DOHH2 (cell line): ENCODE measurements at regions not wholly inside any gene's neighbourhood (a gene's known extent, or its start where the extent isn't known, plus 50 kb on each side); places are given as distances from the start of the nearest gene placed in this dataset.

Source experiments
- H3F3A ChIP-seq: fragments of 200-600 bp; sonication (generic), shearing (Covaris generic); 2 replicates; pipeline ENCODE4 v1.6.0; 2016; ENCODE audit warnings: antibody characterized with exemption, mild to moderate bottlenecking; ENCODE audit not compliant: control insufficient read depth, insufficient read depth
- H3K27ac ChIP-seq: fragments of 200-600 bp; sonication (generic); 2 replicates; pipeline ENCODE4 v1.5.1; 2014; ENCODE audit warnings: low read depth, mild to moderate bottlenecking, low read length, moderate library complexity
- H3K27me3 ChIP-seq: fragments of 200-600 bp; sonication (generic); 2 replicates; pipeline ENCODE4 v1.6.1; 2014; ENCODE audit warnings: mild to moderate bottlenecking, low read length, mixed read lengths; ENCODE audit not compliant: control insufficient read depth
- H3K36me3 ChIP-seq: fragments of 200-600 bp; sonication (generic); 2 replicates; pipeline ENCODE4 v1.6.1; 2014; ENCODE audit warnings: mild to moderate bottlenecking, low read length, moderate library complexity, mixed read lengths; ENCODE audit not compliant: control insufficient read depth
- H3K4me1 ChIP-seq: fragments of 200-600 bp; sonication (generic); 2 replicates; pipeline ENCODE4 v1.6.1; 2014; ENCODE audit warnings: mild to moderate bottlenecking, low read length, mixed read lengths; ENCODE audit not compliant: control insufficient read depth
- H3K4me2 ChIP-seq: fragments of 200-600 bp; sonication (generic); 2 replicates; pipeline ENCODE4 v1.6.0; 2014; ENCODE audit warnings: mild to moderate bottlenecking, low read length, moderate library complexity
- H3K4me3 ChIP-seq: fragments of 200-600 bp; sonication (generic); 2 replicates; pipeline ENCODE4 v1.5.1; 2014; ENCODE audit warnings: mild to moderate bottlenecking, low read length, mixed read lengths
- H3K79me2 ChIP-seq: fragments of 200-600 bp; sonication (generic); 2 replicates; pipeline ENCODE4 v1.6.1; 2014; ENCODE audit warnings: mild to moderate bottlenecking, low read length, mixed read lengths; ENCODE audit not compliant: control insufficient read depth
- H3K9me2 ChIP-seq: fragments of 200-600 bp; sonication (generic); replicated peaks from 2 replicates; pipeline ENCODE4 v1.6.1; 2014; ENCODE audit warnings: mild to moderate bottlenecking, low read length, mixed read lengths; ENCODE audit not compliant: control insufficient read depth
- H3K9me3 ChIP-seq: fragments of 200-600 bp; sonication (generic); 2 replicates; pipeline ENCODE4 v1.6.1; 2014; ENCODE audit warnings: antibody characterized with exemption, low read length, mixed read lengths; ENCODE audit not compliant: control insufficient read depth, insufficient read depth
- H4K20me1 ChIP-seq: fragments of 200-600 bp; sonication (generic); 2 replicates; pipeline ENCODE4 v1.6.0; 2014; ENCODE audit warnings: low read depth, mild to moderate bottlenecking, antibody characterized with exemption, low read length, moderate library complexity; ENCODE audit not compliant: control insufficient read depth, insufficient read depth
- EZH2phosphoT487 ChIP-seq: fragments of 200-600 bp; sonication (generic); IDR thresholded peaks from 2 replicates; pipeline ENCODE4 v1.6.1; 2017; ENCODE audit warnings: borderline replicate concordance, mild to moderate bottlenecking, antibody characterized with exemption, low read length, moderate library complexity, mixed read lengths
- TF ChIP-seq, protein P1 (sequence below): fragments of 200-600 bp; sonication (generic); IDR thresholded peaks from one replicate; pipeline ENCODE4 v1.5.1; 2014; ENCODE audit warnings: antibody characterized with exemption, mild to moderate bottlenecking, low read depth, low read length; ENCODE audit not compliant: poor library complexity, severe bottlenecking

DNA sequence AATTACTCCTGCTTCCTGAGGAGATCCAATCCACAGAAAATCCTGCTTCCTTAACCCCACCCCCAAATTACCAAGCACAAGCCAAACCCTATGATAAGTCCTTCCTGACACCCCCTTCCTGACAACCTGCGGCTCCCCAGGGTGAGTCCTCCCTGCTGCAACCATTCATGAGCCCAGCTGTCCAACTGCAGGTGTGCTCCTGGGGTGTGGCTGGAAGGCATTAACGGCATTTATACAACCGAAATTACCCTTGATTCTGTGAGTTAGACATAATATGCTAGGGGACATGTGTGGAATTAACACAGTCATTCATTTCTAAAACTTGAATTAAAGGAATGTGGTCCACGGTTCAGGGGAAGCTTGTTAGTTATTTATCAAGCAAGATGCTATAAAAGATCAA, 119.0 kb upstream of the ALKAL2 start:
- Histone ChIP-seq H3K4me2 (no peak overlapping the region), H4K20me1 (no peaks in the 10 kb centered on the region), H3K4me3 (no peak overlapping the region), H3K27me3 (no peaks in the 10 kb centered on the region), H3K9me3 (no peaks in the 10 kb centered on the region), H3K4me1 (no peaks in the 10 kb centered on the region), H3K36me3 (no peaks in the 10 kb centered on the region), H3K27ac (no peak overlapping the region), H3K79me2 (no peaks in the 10 kb centered on the region), H3K9me2 (no peaks in the 10 kb centered on the region; the same call in 1 of the 2 replicates), H3F3A (no peaks in the 10 kb centered on the region)
- TF ChIP-seq, protein P1, sequence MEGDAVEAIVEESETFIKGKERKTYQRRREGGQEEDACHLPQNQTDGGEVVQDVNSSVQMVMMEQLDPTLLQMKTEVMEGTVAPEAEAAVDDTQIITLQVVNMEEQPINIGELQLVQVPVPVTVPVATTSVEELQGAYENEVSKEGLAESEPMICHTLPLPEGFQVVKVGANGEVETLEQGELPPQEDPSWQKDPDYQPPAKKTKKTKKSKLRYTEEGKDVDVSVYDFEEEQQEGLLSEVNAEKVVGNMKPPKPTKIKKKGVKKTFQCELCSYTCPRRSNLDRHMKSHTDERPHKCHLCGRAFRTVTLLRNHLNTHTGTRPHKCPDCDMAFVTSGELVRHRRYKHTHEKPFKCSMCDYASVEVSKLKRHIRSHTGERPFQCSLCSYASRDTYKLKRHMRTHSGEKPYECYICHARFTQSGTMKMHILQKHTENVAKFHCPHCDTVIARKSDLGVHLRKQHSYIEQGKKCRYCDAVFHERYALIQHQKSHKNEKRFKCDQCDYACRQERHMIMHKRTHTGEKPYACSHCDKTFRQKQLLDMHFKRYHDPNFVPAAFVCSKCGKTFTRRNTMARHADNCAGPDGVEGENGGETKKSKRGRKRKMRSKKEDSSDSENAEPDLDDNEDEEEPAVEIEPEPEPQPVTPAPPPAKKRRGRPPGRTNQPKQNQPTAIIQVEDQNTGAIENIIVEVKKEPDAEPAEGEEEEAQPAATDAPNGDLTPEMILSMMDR: no peak
- TF ChIP-seq EZH2phosphoT487: no peak

DNA sequence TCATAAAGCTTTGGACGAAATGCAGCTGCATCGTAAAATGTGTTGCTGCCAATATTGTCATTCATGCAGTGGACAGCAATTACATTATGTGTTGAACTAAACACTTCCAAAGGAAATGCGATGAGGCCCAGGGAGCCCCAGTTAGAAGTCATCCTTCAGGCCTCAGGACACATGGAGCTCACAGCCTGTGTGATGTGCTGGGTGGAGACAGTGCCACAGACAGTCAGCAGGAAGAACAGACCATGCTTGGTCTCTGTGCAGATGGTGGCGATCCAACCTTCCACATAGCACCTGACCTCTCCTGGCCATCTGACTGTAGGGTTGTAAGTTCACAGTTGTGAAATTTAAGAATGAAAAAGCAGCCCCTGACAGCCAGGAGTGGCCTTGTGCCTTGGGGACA, 118.3 kb upstream of the ALKAL2 start:
- no peaks in the 10 kb centered on the region; the same call in 1 of the 2 replicates for H3K9me2 ChIP-seq
- H3K79me2 ChIP-seq: no peaks in the 10 kb centered on the region
- no peak overlapping the region for H3K27ac ChIP-seq
- H3K4me3 ChIP-seq: no peak overlapping the region
- H3K36me3 ChIP-seq: no peaks in the 10 kb centered on the region
- H4K20me1 ChIP-seq: no peaks in the 10 kb centered on the region
- TF ChIP-seq, protein P1: no peak
- TF ChIP-seq EZH2phosphoT487: no peak
- no peak overlapping the region for H3K4me2 ChIP-seq
- H3K27me3 ChIP-seq: no peaks in the 10 kb centered on the region
- no peaks in the 10 kb centered on the region for H3F3A ChIP-seq
- no peaks in the 10 kb centered on the region for H3K9me3 ChIP-seq
- no peaks in the 10 kb centered on the region for H3K4me1 ChIP-seq

DNA sequence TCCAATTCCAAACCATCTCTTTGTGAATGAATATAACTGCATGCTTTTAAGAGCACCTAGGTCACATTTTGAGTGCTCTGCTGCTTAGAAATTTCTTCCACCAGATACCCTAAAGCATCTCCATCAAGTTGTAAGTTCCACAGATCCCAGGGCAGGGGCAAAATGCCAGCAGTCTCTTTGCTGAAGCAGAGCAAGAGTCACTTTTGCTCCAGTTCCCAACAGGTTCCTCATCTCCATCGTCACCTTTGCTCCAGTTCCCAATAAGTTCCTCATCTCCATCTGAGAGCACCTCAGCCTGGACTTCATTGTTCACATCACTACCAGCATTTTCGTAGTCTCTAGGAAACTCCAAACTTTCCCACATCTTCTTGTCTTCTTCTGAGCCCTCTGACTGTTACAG, 116.7 kb upstream of the ALKAL2 start:
- Histone ChIP-seq H3F3A (no peaks in the 10 kb centered on the region), H4K20me1 (no peaks in the 10 kb centered on the region), H3K4me2 (no peak overlapping the region), H3K79me2 (no peaks in the 10 kb centered on the region), H3K27ac (no peak overlapping the region), H3K4me1 (no peaks in the 10 kb centered on the region), H3K9me2 (no peaks in the 10 kb centered on the region), H3K9me3 (no peaks in the 10 kb centered on the region), H3K36me3 (no peaks in the 10 kb centered on the region), H3K27me3 (no peaks in the 10 kb centered on the region), H3K4me3 (no peak overlapping the region)
- TF ChIP-seq EZH2phosphoT487: no peak
- TF ChIP-seq, protein P1: no peak

DNA sequence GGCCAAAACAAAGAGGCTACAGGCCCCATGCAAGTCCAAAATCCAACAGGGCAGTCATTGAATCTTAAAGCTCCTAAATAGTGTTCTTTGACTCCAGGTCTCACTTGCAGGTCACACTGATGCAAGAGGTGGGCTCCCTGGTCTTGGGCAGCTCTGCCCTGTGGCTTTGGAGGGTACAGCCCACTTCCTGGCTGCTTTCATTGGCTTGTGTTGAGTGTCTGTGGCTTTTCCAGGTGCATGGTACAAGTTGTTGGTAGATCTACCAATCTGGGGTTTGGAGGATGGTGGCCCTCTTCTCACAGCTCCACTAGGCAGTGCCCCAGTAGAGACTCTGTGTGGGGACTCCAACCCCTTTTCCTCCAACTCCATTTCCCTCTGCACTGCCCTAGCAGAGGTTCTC, 115.8 kb upstream of the ALKAL2 start:
- H3K9me3 ChIP-seq: no peaks in the 10 kb centered on the region
- no peak overlapping the region for H3K4me2 ChIP-seq
- no peaks in the 10 kb centered on the region for H3K4me1 ChIP-seq
- H3K27ac ChIP-seq: no peak overlapping the region
- no peaks in the 10 kb centered on the region for H3K27me3 ChIP-seq
- H4K20me1 ChIP-seq: no peaks in the 10 kb centered on the region
- H3K36me3 ChIP-seq: no peaks in the 10 kb centered on the region
- no peaks in the 10 kb centered on the region for H3F3A ChIP-seq
- TF ChIP-seq, protein P1: no peak
- TF ChIP-seq EZH2phosphoT487: no peak
- H3K4me3 ChIP-seq: no peak overlapping the region
- H3K9me2 ChIP-seq: no peaks in the 10 kb centered on the region
- no peaks in the 10 kb centered on the region for H3K79me2 ChIP-seq
